Smooth muscle cell (in vitro differentiated cells): ENCODE measurements at regions not wholly inside any gene's neighbourhood (a gene's known extent, or its start where the extent isn't known, plus 50 kb on each side); places are given as distances from the start of the nearest gene placed in this dataset.

Source experiments
- DNase-seq: peaks from one replicate; lab custom pipeline; 2025; ENCODE audit not compliant: unreplicated experiment; lab: John Stamatoyannopoulos, UW
- H2AFZ ChIP-seq: fragments of 200-600 bp; sonication (generic); 2 replicates; pipeline ENCODE4 v1.6.0; 2016; ENCODE audit warnings: antibody characterized with exemption, low read depth, mild to moderate bottlenecking
- H3F3A ChIP-seq: fragments of 200-600 bp; sonication (generic); 2 replicates; pipeline ENCODE4 v1.6.0; 2017; ENCODE audit warnings: antibody characterized with exemption, low read depth
- H3K27ac ChIP-seq: fragments of 200-600 bp; sonication (generic); 2 replicates; pipeline ENCODE4 v1.5.1; 2016; ENCODE audit warnings: low read depth, mild to moderate bottlenecking
- H3K27me3 ChIP-seq: fragments of 200-600 bp; sonication (generic); 2 replicates; pipeline ENCODE4 v1.6.1; 2016; ENCODE audit warnings: low read depth, mild to moderate bottlenecking
- H3K36me3 ChIP-seq: fragments of 200-600 bp; sonication (generic); 2 replicates; pipeline ENCODE4 v1.5.1; 2016; ENCODE audit warnings: low read depth
- H3K4me1 ChIP-seq: fragments of 200-600 bp; sonication (generic); 2 replicates; pipeline ENCODE4 v1.5.1; 2016; ENCODE audit warnings: low read depth
- H3K4me2 ChIP-seq: fragments of 200-600 bp; sonication (generic); 2 replicates; pipeline ENCODE4 v1.6.0; 2016; ENCODE audit warnings: mild to moderate bottlenecking
- H3K4me3 ChIP-seq: fragments of 200-600 bp; sonication (generic); 2 replicates; pipeline ENCODE4 v1.5.1; 2016; ENCODE audit warnings: mild to moderate bottlenecking
- H3K79me2 ChIP-seq: fragments of 200-600 bp; sonication (generic); 2 replicates; pipeline ENCODE4 v1.6.0; 2016; ENCODE audit warnings: low read depth, mild to moderate bottlenecking
- H3K9ac ChIP-seq: fragments of 200-600 bp; sonication (generic); 2 replicates; pipeline ENCODE4 v1.6.0; 2016; ENCODE audit warnings: low read depth
- H3K9me3 ChIP-seq: fragments of 200-600 bp; sonication (generic); replicated peaks from 2 replicates; pipeline ENCODE4 v1.5.1; 2016; ENCODE audit warnings: low read depth
- H4K20me1 ChIP-seq: fragments of 200-600 bp; sonication (generic); 2 replicates; pipeline ENCODE4 v1.6.0; 2016; ENCODE audit warnings: low read depth
- WGBS: methylation state at CpG from one replicate; pipeline ENCODE4 v1.1.7; 2016; ENCODE audit warnings: low lambda C conversion rate; 5-methylcytosine and 5-hydroxymethylcytosine counted together
- TF ChIP-seq, protein P1 (sequence below): fragments of 200-600 bp; sonication (generic); IDR thresholded peaks from 2 replicates; pipeline ENCODE4 v1.5.1; 2017; ENCODE audit warnings: borderline replicate concordance, mild to moderate bottlenecking, antibody characterized with exemption; ENCODE audit not compliant: insufficient read depth, poor library complexity, severe bottlenecking

DNA sequence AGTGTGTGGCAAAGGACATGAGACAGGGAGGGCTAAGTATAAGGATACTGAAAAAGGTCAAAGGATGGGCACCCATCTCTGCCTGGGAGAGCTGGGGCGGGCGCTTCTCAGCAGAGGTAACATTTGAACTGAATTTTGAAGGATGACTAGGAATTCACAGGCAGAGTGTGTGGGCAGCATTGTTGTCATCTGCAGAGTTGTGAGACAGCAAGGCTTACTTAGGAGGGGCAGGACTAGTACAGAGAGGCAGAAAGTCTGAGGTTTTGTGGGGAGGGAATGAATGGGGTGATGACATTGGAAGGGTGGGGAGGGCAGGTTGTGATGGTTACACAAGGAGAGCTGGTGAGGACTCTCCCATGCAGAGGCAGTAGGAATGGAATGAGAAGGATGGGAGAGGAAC lies 84.1 kb upstream of the PRR23C start:
- Histone ChIP-seq H3K9me3 (no peaks in the 10 kb centered on the region), H2AFZ (no peak overlapping the region), H3K4me3 (no peak overlapping the region), H3K4me1 (no peaks in the 10 kb centered on the region), H3K4me2 (no peak overlapping the region), H3K36me3 (no peaks in the 10 kb centered on the region), H3K9ac (no peak overlapping the region), H3K27ac (no peak overlapping the region), H3K79me2 (no peaks in the 10 kb centered on the region), H4K20me1 (no peaks in the 10 kb centered on the region), H3F3A (no peaks in the 10 kb centered on the region), H3K27me3 (no peaks in the 10 kb centered on the region)
- WGBS, result 83% methylated on average over 2 of the region's 2 CpGs
- DNase-seq, result no peak
- TF ChIP-seq, protein P1, sequence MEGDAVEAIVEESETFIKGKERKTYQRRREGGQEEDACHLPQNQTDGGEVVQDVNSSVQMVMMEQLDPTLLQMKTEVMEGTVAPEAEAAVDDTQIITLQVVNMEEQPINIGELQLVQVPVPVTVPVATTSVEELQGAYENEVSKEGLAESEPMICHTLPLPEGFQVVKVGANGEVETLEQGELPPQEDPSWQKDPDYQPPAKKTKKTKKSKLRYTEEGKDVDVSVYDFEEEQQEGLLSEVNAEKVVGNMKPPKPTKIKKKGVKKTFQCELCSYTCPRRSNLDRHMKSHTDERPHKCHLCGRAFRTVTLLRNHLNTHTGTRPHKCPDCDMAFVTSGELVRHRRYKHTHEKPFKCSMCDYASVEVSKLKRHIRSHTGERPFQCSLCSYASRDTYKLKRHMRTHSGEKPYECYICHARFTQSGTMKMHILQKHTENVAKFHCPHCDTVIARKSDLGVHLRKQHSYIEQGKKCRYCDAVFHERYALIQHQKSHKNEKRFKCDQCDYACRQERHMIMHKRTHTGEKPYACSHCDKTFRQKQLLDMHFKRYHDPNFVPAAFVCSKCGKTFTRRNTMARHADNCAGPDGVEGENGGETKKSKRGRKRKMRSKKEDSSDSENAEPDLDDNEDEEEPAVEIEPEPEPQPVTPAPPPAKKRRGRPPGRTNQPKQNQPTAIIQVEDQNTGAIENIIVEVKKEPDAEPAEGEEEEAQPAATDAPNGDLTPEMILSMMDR, result no peak

DNA sequence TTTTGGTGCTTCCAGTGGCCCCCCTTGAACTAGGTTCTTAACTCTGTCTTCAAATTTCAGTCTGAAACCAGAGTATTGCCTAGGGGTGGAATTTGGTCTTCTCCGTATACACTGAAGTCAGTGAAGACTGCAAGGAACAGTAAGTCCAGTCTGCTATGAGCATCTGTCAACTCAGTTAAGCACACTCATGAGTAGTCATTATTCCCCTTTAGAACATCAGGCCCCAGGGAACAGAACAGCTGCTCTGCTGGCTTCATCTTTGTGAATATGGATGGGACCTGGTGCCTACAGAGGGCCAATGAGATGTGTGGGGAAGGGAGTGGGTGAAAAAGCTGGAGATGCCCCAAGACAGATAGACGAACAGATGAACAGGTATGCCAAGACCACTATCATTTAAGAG lies 85.2 kb upstream of the PRR23C start:
- no peaks in the 10 kb centered on the region for H3K79me2 ChIP-seq
- H4K20me1 ChIP-seq, result no peaks in the 10 kb centered on the region
- WGBS, result 74% methylated on average over 2 of the region's 2 CpGs
- H3K4me2 ChIP-seq, result no peak overlapping the region
- no peak overlapping the region for H3K4me3 ChIP-seq
- no peaks in the 10 kb centered on the region for H3K36me3 ChIP-seq
- H3K9me3 ChIP-seq, result no peaks in the 10 kb centered on the region
- TF ChIP-seq, protein P1, result no peak
- H3K27me3 ChIP-seq, result no peaks in the 10 kb centered on the region
- no peak overlapping the region for H3K9ac ChIP-seq
- no peak for DNase-seq
- no peak overlapping the region for H2AFZ ChIP-seq
- H3F3A ChIP-seq, result no peaks in the 10 kb centered on the region
- H3K4me1 ChIP-seq, result no peaks in the 10 kb centered on the region
- no peak overlapping the region for H3K27ac ChIP-seq

DNA sequence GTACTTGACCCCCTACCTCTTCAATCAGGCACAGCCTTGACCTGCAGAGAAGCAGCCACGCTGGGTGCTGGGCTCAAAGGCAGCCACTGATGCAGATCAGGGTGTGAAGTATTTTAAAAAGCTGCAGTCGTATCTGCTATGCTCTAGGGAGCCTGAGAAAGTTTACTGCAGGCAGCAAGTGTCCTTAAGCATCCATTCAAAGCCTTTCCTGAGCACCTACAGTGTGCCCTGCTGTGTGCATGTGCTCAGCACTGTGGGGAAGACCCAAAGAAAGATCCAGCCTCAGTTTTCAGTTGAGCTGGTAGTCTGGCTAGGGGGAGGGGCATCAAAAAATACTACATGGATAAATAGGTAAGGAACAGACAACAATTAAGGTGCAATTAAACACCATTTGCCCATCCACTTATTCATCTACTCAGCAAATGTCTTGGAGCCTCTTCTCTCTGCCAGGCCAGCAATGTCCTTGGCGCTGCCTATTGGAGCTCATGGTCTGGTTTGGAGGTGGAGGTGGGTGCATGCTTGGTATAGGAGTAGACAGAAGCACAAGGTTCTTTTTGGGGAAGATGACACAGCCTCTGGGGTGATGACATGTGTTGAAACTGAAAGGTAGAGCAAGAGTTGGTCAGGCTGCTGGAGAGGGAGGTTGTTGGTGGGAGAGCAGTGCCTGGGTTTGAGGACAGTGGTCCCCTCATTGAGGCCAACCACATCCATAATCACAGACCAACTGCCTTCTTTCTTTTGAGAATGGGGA lies 85.9 kb upstream of the PRR23C start:
- WGBS, result 63% methylated on average over 3 of the region's 3 CpGs
- no peaks in the 10 kb centered on the region for H3K36me3 ChIP-seq
- TF ChIP-seq, protein P1, result no peak
- H3K4me3 ChIP-seq, result no peak overlapping the region
- no peak overlapping the region for H3K9ac ChIP-seq
- no peaks in the 10 kb centered on the region for H3F3A ChIP-seq
- H3K4me2 ChIP-seq, result no peak overlapping the region
- no peak for DNase-seq
- H3K9me3 ChIP-seq, result no peaks in the 10 kb centered on the region
- no peak overlapping the region for H2AFZ ChIP-seq
- H3K27me3 ChIP-seq, result no peaks in the 10 kb centered on the region
- H3K4me1 ChIP-seq, result no peaks in the 10 kb centered on the region
- H4K20me1 ChIP-seq, result no peaks in the 10 kb centered on the region
- no peaks in the 10 kb centered on the region for H3K79me2 ChIP-seq
- H3K27ac ChIP-seq, result no peak overlapping the region

DNA sequence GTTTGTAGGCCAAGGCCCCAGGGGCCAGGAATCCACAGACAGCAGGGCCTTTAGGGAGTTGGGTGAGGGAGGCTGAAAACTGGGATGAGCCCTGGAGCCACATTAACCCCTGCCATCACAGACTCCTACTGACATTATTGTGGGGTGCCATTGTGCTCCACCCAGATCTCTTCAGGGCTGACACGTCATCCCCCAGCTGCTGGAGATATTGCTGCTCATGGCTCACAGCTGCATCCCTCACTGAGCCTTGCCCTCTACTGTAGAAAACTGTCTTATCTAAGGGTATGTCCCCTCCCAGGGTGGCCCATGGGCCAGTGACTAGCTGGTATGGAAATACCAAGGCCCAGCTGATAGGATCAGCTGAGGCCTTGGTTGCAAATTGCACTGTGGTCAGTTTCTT lies 87.3 kb upstream of the PRR23C start:
- no peaks in the 10 kb centered on the region for H3F3A ChIP-seq
- H3K4me3 ChIP-seq, result no peak overlapping the region
- H3K4me1 ChIP-seq, result no peaks in the 10 kb centered on the region
- H3K9ac ChIP-seq, result no peak overlapping the region
- 93% methylated on average over 1 of the region's 1 CpG for WGBS
- H3K79me2 ChIP-seq, result no peaks in the 10 kb centered on the region
- TF ChIP-seq, protein P1, result no peak
- H3K27ac ChIP-seq, result no peak overlapping the region
- no peaks in the 10 kb centered on the region for H3K9me3 ChIP-seq
- DNase-seq, result no peak
- no peaks in the 10 kb centered on the region for H4K20me1 ChIP-seq
- H3K36me3 ChIP-seq, result no peaks in the 10 kb centered on the region
- H3K27me3 ChIP-seq, result no peaks in the 10 kb centered on the region
- no peak overlapping the region for H2AFZ ChIP-seq
- H3K4me2 ChIP-seq, result no peak overlapping the region
